ENCODE measurements at regions not wholly inside any gene's neighbourhood (a gene's known extent, or its start where the extent isn't known, plus 50 kb on each side); places are given as distances from the start of the nearest gene placed in this dataset.
"Not testable (repeated sequence)": the region's sequence is repeated elsewhere in the genome, so short reads cannot be mapped to it uniquely, and the experiment has no call there.

GRCh38 chr1:55546553-55546952, 331.4 kb upstream of the USP24 start:
- no peak for DNase-seq

- DNase-seq = no peak
Measured at GRCh38 chr1:55544826-55545225, 329.7 kb upstream of the USP24 start.

- DNase-seq = no peak
Measured at GRCh38 chr1:55542901-55543504, 327.8 kb upstream of the USP24 start.

- DNase-seq = no peak
Measured at GRCh38 chr1:55541296-55541695, 326.1 kb upstream of the USP24 start.

- DNase-seq = no peak
Measured at GRCh38 chr1:55539652-55540512, 324.7 kb upstream of the USP24 start.

GRCh38 chr1:55538428-55538827, 323.3 kb upstream of the USP24 start:
- DNase-seq = no peak

GRCh38 chr1:55536545-55536865, 321.3 kb upstream of the USP24 start:
- no peak for DNase-seq

- no peak for DNase-seq
Measured at GRCh38 chr1:55535724-55536544, 320.8 kb upstream of the USP24 start.

- DNase-seq = no peak
Measured at GRCh38 chr1:55534565-55535121, 319.5 kb upstream of the USP24 start.

GRCh38 chr1:55531644-55532043, 316.5 kb upstream of the USP24 start:
- no peak for DNase-seq

- DNase-seq = no peak
Measured at GRCh38 chr1:55530749-55531478, 315.8 kb upstream of the USP24 start.

GRCh38 chr1:55529017-55529416, 313.9 kb upstream of the USP24 start:
- no peak for DNase-seq

- DNase-seq = no peak
Measured at GRCh38 chr1:55527831-55528230, 312.7 kb upstream of the USP24 start.

- DNase-seq = no peak
Measured at GRCh38 chr1:55526716-55527115, 311.6 kb upstream of the USP24 start.

- DNase-seq = no peak
Measured at GRCh38 chr1:55524006-55524405, 308.8 kb upstream of the USP24 start.

- no peak for DNase-seq
Measured at GRCh38 chr1:55522982-55523381, 307.8 kb upstream of the USP24 start.

- no peak for DNase-seq
Measured at GRCh38 chr1:55522353-55522903, 307.3 kb upstream of the USP24 start.

- no peak for DNase-seq
Measured at GRCh38 chr1:55520861-55521260, 305.7 kb upstream of the USP24 start.

- DNase-seq = no peak
Measured at GRCh38 chr1:55519937-55520683, 304.9 kb upstream of the USP24 start.

- DNase-seq = no peak
Measured at GRCh38 chr1:55519276-55519675, 304.1 kb upstream of the USP24 start.

- DNase-seq = no peak
Measured at GRCh38 chr1:55517036-55517435, 301.9 kb upstream of the USP24 start.

- DNase-seq = not testable (repeated sequence)
Measured at GRCh38 chr1:55514571-55514970, 299.4 kb upstream of the USP24 start.
